H1 (cell line): ENCODE measurements at regions not wholly inside any gene's neighbourhood (a gene's known extent, or its start where the extent isn't known, plus 50 kb on each side); places are given as distances from the start of the nearest gene placed in this dataset.

ENCODE experiments used
- CTCF ChIA-PET: fragments of 300-600 bp; sonication (Branson Sonifier 250); formaldehyde crosslinking; loops from one replicate; lab custom pipeline; 2021; ENCODE audit not compliant: partially characterized antibody; lab: Charles Lee
- POLR2A ChIA-PET: fragments of 300-600 bp; sonication (Branson Sonifier 250); formaldehyde crosslinking; loops from one replicate; lab custom pipeline; 2021; ENCODE audit warnings: inconsistent platforms; ENCODE audit not compliant: partially characterized antibody; lab: Charles Lee
- DNase-seq, 2 experiments: peaks; one replicate each; pipeline versions ENCODE4 v3.0.0 to v3.0.0-alpha.2; 2010 to 2022; ENCODE audit warnings: low spot score in 2 of 2, low read depth in 1 of 2, mixed read lengths in 1 of 2
- FAIRE-seq: peaks from 2 replicates; lab custom pipeline; 2011; peaks lifted over from hg19 to GRCh38; lab: Jason Lieb, UNC
- H2AFZ ChIP-seq: 2 replicates; pipeline ENCODE4 v1.8.1; 2012; ENCODE audit warnings: low read length, inconsistent platforms
- H2AK5ac ChIP-seq: 2 replicates; pipeline ENCODE4 v1.6.1; 2013; ENCODE audit warnings: low read depth, low read length
- H2BK120ac ChIP-seq: replicated peaks from 2 replicates; pipeline ENCODE3; 2013; ENCODE audit warnings: low read depth, low read length, inconsistent platforms
- H2BK12ac ChIP-seq: 2 replicates; pipeline ENCODE4 v1.6.1; 2013; ENCODE audit warnings: low read depth, low read length
- H2BK15ac ChIP-seq: 2 replicates; pipeline ENCODE4 v1.6.1; 2013; ENCODE audit warnings: low read length
- H2BK20ac ChIP-seq: 2 replicates; pipeline ENCODE4 v1.6.1; 2013; ENCODE audit warnings: low read length
- H2BK5ac ChIP-seq: 2 replicates; pipeline ENCODE4 v1.6.1; 2013; ENCODE audit warnings: low read depth, low read length
- H3K14ac ChIP-seq: 2 replicates; pipeline ENCODE4 v1.6.1; 2013; ENCODE audit warnings: inconsistent platforms; ENCODE audit not compliant: insufficient read length
- H3K18ac ChIP-seq: 2 replicates; pipeline ENCODE4 v1.6.1; 2013; ENCODE audit warnings: low read length; ENCODE audit errors: extremely low read depth
- H3K23ac ChIP-seq: 2 replicates; pipeline ENCODE4 v1.6.1; 2013; ENCODE audit warnings: inconsistent platforms; ENCODE audit not compliant: insufficient read length
- H3K23me2 ChIP-seq: 2 replicates; pipeline ENCODE4 v1.6.1; 2013; ENCODE audit warnings: low read depth, low read length
- H3K27ac ChIP-seq: 2 replicates; pipeline ENCODE4 v1.6.1; 2011; ENCODE audit warnings: low read depth, low read length, inconsistent platforms
- H3K27me3 ChIP-seq, 4 experiments: replicated peaks in 1 of 4; 1 replicate in 1 of 4; 2 replicates in 3 of 4; pipeline versions ENCODE4 v1.6.1 to v1.8.1; 2011 to 2013; ENCODE audit warnings: low read length in 3 of 4, mild to moderate bottlenecking in 3 of 4, inconsistent platforms in 2 of 4, mixed read lengths in 2 of 4, moderate library complexity in 1 of 4; ENCODE audit not compliant: control insufficient read depth in 3 of 4, insufficient read depth in 3 of 4; ENCODE audit errors: extremely low read depth in 1 of 4
- H3K36me3 ChIP-seq, 4 experiments: 2 replicates each; pipeline versions ENCODE4 v1.6.1 to v1.8.1; 2011 to 2013; ENCODE audit warnings: mild to moderate bottlenecking in 4 of 4, low read length in 3 of 4, moderate library complexity in 2 of 4, control low read depth in 1 of 4, inconsistent platforms in 1 of 4; ENCODE audit not compliant: insufficient read depth in 4 of 4, control insufficient read depth in 2 of 4
- H3K4ac ChIP-seq: replicated peaks from 2 replicates; pipeline ENCODE3; 2013; ENCODE audit warnings: low read length, low read depth, mixed read lengths, inconsistent platforms; ENCODE audit not compliant: insufficient read length
- H3K4me1 ChIP-seq, 4 experiments: replicated peaks in 1 of 4; 1 replicate in 1 of 4; 2 replicates in 3 of 4; pipeline versions ENCODE4 v1.6.1 to v1.8.1; 2011 to 2013; ENCODE audit warnings: low read length in 3 of 4, inconsistent platforms in 2 of 4, mixed read lengths in 1 of 4; ENCODE audit not compliant: insufficient read depth in 4 of 4, control insufficient read depth in 3 of 4
- H3K4me2 ChIP-seq, 2 experiments: 2 replicates each; pipeline versions ENCODE4 v1.6.1 to v1.8.1; 2011 to 2013; ENCODE audit warnings: low read depth in 2 of 2, low read length in 2 of 2, control low read depth in 1 of 2, inconsistent platforms in 1 of 2, mild to moderate bottlenecking in 1 of 2; ENCODE audit not compliant: insufficient read depth in 1 of 2
- H3K4me3 ChIP-seq, 4 experiments: fragments of 200-600, 300-600 bp in 1 of 4; sonication (generic), shearing (Covaris generic), sonication (Bioruptor Twin) in 1 of 4; 2 replicates each; pipeline versions ENCODE4 v1.5.1 to v1.8.1; 2011 to 2016; ENCODE audit warnings: low read length in 4 of 4, low read depth in 3 of 4, control low read depth in 2 of 4, inconsistent platforms in 2 of 4, mild to moderate bottlenecking in 2 of 4, mixed read lengths in 1 of 4, moderate library complexity in 1 of 4; ENCODE audit not compliant: insufficient read depth in 2 of 4; ENCODE audit errors: extremely low read depth in 1 of 4
- H3K56ac ChIP-seq: replicated peaks from 2 replicates; pipeline ENCODE3; 2013; ENCODE audit warnings: low read depth, mild to moderate bottlenecking, mixed read lengths, low read length, inconsistent platforms; ENCODE audit not compliant: insufficient read length
- H3K79me1 ChIP-seq: 2 replicates; pipeline ENCODE4 v1.6.1; 2013; ENCODE audit warnings: low read depth, low read length, control low read depth
- H3K79me2 ChIP-seq, 2 experiments: 2 replicates each; pipeline versions ENCODE4 v1.6.1 to v1.8.1; 2012 to 2013; ENCODE audit warnings: low read length in 2 of 2, mild to moderate bottlenecking in 2 of 2, inconsistent platforms in 1 of 2; ENCODE audit not compliant: insufficient read depth in 2 of 2, control insufficient read depth in 1 of 2
- H3K9ac ChIP-seq, 4 experiments: replicated peaks in 1 of 4; 1 replicate in 1 of 4; 2 replicates in 3 of 4; pipeline versions ENCODE4 v1.6.1 to v1.8.1; 2011 to 2013; ENCODE audit warnings: low read depth in 3 of 4, low read length in 3 of 4, control low read depth in 2 of 4, mild to moderate bottlenecking in 2 of 4, moderate library complexity in 2 of 4, inconsistent platforms in 1 of 4; ENCODE audit errors: extremely low read depth in 1 of 4
- H3K9me3 ChIP-seq, 2 experiments: 2 replicates each; pipeline versions ENCODE4 v1.6.1 to v1.8.1; 2012 to 2013; ENCODE audit warnings: mild to moderate bottlenecking in 2 of 2, moderate library complexity in 2 of 2, control low read depth in 1 of 2, inconsistent platforms in 1 of 2, low read depth in 1 of 2, low read length in 1 of 2, mixed read lengths in 1 of 2; ENCODE audit not compliant: insufficient read depth in 2 of 2
- H4K20me1 ChIP-seq, 2 experiments: replicated peaks in 1 of 2; 2 replicates each; pipeline versions ENCODE3 to v1.8.1; 2011 to 2013; ENCODE audit warnings: inconsistent platforms in 2 of 2, low read length in 2 of 2, mild to moderate bottlenecking in 1 of 2; ENCODE audit not compliant: insufficient read depth in 2 of 2, control insufficient read depth in 1 of 2
- H4K5ac ChIP-seq: 2 replicates; pipeline ENCODE4 v1.6.1; 2013; ENCODE audit warnings: low read length, low read depth, mixed read lengths, inconsistent platforms; ENCODE audit not compliant: insufficient read length
- H4K8ac ChIP-seq: 2 replicates; pipeline ENCODE4 v1.8.0; 2013; ENCODE audit warnings: mild to moderate bottlenecking, moderate library complexity, low read length, inconsistent platforms; ENCODE audit not compliant: insufficient read depth; ENCODE audit errors: extremely low read depth
- H4K91ac ChIP-seq: replicated peaks from 2 replicates; pipeline ENCODE3; 2013; ENCODE audit warnings: low read length, mixed read lengths, inconsistent platforms; ENCODE audit not compliant: insufficient read length
- CBX5 ChIP-seq: fragments of 300-800, 300-1000 bp; sonication (generic); IDR thresholded peaks from 2 replicates; pipeline ENCODE4 v1.7.1; 2016; ENCODE audit warnings: antibody characterized with exemption, low read length, low read depth
- CHD2 ChIP-seq: IDR thresholded peaks from 2 replicates; pipeline ENCODE4 v1.6.1; 2012; ENCODE audit warnings: low read length, improper control_type of control experiment
- CTCF ChIP-seq, 3 experiments: IDR thresholded peaks; 1 replicate in 2 of 3; 2 replicates in 1 of 3; pipeline versions ENCODE4 v1.5.1 to v1.6.1; 2011; ENCODE audit warnings: low read length in 3 of 3, mild to moderate bottlenecking in 3 of 3, inconsistent platforms in 2 of 3, low read depth in 1 of 3, moderate library complexity in 1 of 3; ENCODE audit not compliant: insufficient read depth in 1 of 3; ENCODE audit errors: control extremely low read depth in 1 of 3
- KDM1A ChIP-seq: fragments of 200-600, 300-600 bp; sonication (generic); IDR thresholded peaks from 2 replicates; pipeline ENCODE4 v1.7.1; 2016; ENCODE audit warnings: mild to moderate bottlenecking, low read length, borderline replicate concordance
- RAD21 ChIP-seq, 2 experiments: IDR thresholded peaks in 1 of 2; conservative IDR thresholded peaks in 1 of 2; 2 replicates each; pipeline ENCODE4 v1.6.1; 2011; ENCODE audit warnings: low read depth in 2 of 2, low read length in 2 of 2, improper control_type of control experiment in 1 of 2, inconsistent platforms in 1 of 2, mild to moderate bottlenecking in 1 of 2, moderate library complexity in 1 of 2
- RNF2 ChIP-seq: fragments of 200-900, 300-1000 bp; sonication (generic); IDR thresholded peaks from 2 replicates; pipeline ENCODE4 v1.7.1; 2016; ENCODE audit warnings: borderline replicate concordance, low read depth, mild to moderate bottlenecking, antibody characterized with exemption, low read length; ENCODE audit not compliant: poor library complexity, severe bottlenecking; ENCODE audit errors: missing control alignments
- TEAD4 ChIP-seq: IDR thresholded peaks from 2 replicates; pipeline ENCODE4 v1.6.1; 2012; ENCODE audit warnings: low read depth, low read length, inconsistent platforms, mixed read lengths
- WGBS, 2 experiments: shearing (Covaris generic) in 1 of 2; methylation state at CpG; one replicate each; pipeline versions ENCODE4 v1.1.6 to v1.1.7; 2013 to 2015; ENCODE audit warnings: low lambda C conversion rate in 2 of 2, mixed read lengths in 2 of 2, inconsistent platforms in 1 of 2, low coverage in 1 of 2, missing lambda C conversion rate in 1 of 2; ENCODE audit not compliant: insufficient replicate concordance in 2 of 2, insufficient coverage in 1 of 2, insufficient read length in 1 of 2; ENCODE audit errors: extremely low coverage in 1 of 2, missing lambda C conversion rate in 1 of 2; 5-methylcytosine and 5-hydroxymethylcytosine counted together

GRCh38 chr5:33299621-33300208, 141.1 kb upstream of the TARS1 start:
- Histone ChIP-seq H3K56ac (no peak overlapping the region), H4K5ac (no peak overlapping the region), H3K27ac (no peak overlapping the region), H3K23me2 (no peaks in the 10 kb centered on the region), H2BK15ac (no peak overlapping the region), H3K36me3 (no peaks in the 10 kb centered on the region), H3K4me3 (no peak overlapping the region), H3K4me1 (peaks cover 0 to 3% (median 1%) of the 10 kb centered on the region in 4 experiments; a peak in 2 of 7 replicates), H2AFZ (peak overlapping the region; percentile 51; the same call in 1 of the 2 replicates), H3K79me2 (no peaks in the 10 kb centered on the region), H3K4me2 (no peak overlapping the region), H4K91ac (no peak overlapping the region)
- ChIA-PET POLR2A (no interaction called here), CTCF (interaction anchor here (0.8 to 3.7 kb wide), 22 partner anchors 9 to 431 kb away, joined by 3 to 22 read pairs (median 3); no protein-coding TSS in a partner anchor)
- DNase-seq, result no peak
- TF ChIP-seq RNF2 (no peak), TEAD4 (no peak), CBX5 (no peak), KDM1A (no peak), CHD2 (no peak), CTCF (IDR thresholded peaks at IDR 0.05; ENCODE audit: control extremely low read depth in 1 of 3, insufficient read depth in 1 of 3, low read depth in 1 of 3, low read length in 3 of 3) (peak in 1 of 3 experiments; percentile 51; a peak in 2 of 4 replicates), RAD21 (IDR thresholded peaks at IDR 0.05 in 1 of 2, conservative IDR thresholded peaks at IDR 0.05 in 1 of 2; ENCODE audit: low read depth in 2 of 2, low read length in 2 of 2) (peak; percentile 58 to 59)
- TF ChIP-seq, all 59 proteins: peak for 2
- H3K27me3 ChIP-seq, result no peaks in the 10 kb centered on the region
- no peak overlapping the region for H3K18ac ChIP-seq
- 75% methylated on average over 5 of the region's 5 CpGs; no CpG with 5 or more reads in 1 of the 2 experiments for WGBS, 2 experiments
- no peaks in the 10 kb centered on the region for H3K9me3 ChIP-seq
- no peak overlapping the region for H3K9ac ChIP-seq
- no peak overlapping the region for H3K14ac ChIP-seq
- no peak overlapping the region for H3K23ac ChIP-seq
- no peak overlapping the region for H2AK5ac ChIP-seq
- H4K8ac ChIP-seq, result no peak overlapping the region
- no peak overlapping the region for H2BK12ac ChIP-seq
- H3K79me1 ChIP-seq, result no peaks in the 10 kb centered on the region
- FAIRE-seq, result no peak
- H4K20me1 ChIP-seq, result no peaks in the 10 kb centered on the region
- no peak overlapping the region for H2BK120ac ChIP-seq
- no peak overlapping the region for H2BK20ac ChIP-seq
- H2BK5ac ChIP-seq, result no peak overlapping the region
- H3K4ac ChIP-seq, result no peak overlapping the region
